Hindlimb muscle (tissue), 1 donor: ENCODE measurements at regions not wholly inside any gene's neighbourhood (a gene's known extent, or its start where the extent isn't known, plus 50 kb on each side); places are given as distances from the start of the nearest gene placed in this dataset.
"Not testable (repeated sequence)": the region's sequence is repeated elsewhere in the genome, so short reads cannot be mapped to it uniquely, and the experiment has no call there.

Experiments
- DNase-seq: peaks from one replicate; pipeline ENCODE4 v3.0.0-alpha.2; 2013

DNA sequence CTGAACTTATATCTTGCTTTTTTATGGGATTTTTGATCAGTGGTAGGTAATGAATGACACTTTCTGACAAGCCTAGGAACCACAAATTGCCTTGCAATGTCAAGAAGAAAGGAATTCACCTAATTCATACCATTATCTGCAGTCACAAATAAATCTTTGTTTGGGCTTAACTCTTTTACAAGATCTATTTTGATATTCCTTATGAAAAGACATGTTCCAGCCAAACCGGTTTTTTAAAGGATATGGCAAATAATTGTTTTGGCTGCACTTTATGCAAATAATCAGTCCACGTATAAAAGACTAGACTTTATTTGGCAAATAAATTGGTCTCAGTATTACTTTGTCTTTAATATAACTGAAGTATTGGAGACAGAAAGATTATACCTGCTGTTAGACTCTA is 771.7 kb upstream of the ADGRB3 start:
- no peak for DNase-seq

DNA sequence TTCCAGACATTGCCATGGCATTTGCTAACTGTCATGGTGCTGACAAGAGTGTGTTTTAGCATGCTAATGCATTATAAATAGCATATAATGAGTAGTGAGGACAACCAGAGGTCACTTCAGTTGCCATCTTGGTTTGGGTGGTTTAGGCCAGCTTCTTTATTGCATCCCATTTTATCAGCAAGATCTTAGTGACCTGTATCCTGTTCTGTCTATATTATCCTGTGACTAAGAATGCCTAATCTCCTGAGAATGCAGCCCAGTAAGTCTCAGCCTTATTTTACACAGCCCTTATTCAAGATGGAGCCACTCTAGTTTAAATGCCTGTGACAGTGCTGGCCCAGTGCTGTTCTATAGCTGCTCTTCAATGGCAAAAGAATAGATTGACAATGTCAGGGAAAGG is 781.0 kb upstream of the ADGRB3 start:
- no peak for DNase-seq

DNA sequence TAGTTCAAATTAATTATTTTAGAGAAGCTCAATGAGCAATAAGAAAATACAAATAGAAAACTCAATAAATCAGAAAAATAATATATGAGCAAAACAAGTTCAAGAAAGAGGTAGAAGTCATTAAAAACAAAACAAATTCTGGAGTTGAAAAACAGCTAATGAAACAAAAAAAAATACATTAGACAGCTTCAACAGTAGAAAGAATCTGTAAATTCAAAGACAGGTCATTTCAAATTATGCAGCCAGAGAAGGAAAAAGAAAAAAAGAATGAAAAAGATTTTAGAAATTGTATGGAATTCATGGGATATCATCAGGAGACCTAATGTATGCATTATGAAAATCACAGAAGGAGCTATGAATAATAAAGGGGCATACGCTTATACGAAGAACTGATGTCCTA is 795.3 kb upstream of the ADGRB3 start:
- no peak for DNase-seq

DNA sequence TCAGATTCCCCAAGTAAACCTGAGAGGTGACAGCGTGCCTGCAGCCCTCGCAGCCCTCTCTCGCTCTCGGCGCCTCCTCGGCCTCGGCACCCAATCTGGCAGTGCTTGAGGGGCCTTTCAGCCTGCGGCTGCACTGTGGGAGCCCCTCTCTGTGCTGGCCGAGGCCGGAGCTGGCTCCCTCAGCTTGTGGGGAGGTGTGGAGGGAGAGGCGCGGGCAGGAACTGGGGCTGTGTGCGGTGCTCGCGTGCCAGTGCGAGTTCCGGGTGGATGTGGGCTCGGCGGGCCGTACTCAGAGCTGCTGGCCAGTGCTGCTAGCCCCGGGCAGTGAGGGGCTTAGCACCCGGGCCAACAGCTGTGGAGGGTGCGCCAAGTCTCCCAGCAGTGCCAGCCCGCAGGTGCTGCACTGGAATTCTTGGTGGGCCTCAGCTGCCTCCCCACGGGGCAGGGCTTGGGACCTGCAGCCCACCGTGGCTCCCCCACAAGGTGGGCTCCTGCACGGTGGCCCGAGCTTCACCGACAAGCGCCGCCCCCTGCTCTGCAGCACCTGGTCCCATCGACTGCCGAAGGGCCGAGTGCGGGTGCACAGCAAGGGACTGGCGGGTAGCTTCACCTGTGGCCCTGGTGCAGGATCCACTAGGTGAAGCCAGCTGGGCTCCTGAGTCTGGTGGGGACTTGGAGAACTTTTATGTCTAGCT is 809.7 kb upstream of the ADGRB3 start:
- DNase-seq: no peak

DNA sequence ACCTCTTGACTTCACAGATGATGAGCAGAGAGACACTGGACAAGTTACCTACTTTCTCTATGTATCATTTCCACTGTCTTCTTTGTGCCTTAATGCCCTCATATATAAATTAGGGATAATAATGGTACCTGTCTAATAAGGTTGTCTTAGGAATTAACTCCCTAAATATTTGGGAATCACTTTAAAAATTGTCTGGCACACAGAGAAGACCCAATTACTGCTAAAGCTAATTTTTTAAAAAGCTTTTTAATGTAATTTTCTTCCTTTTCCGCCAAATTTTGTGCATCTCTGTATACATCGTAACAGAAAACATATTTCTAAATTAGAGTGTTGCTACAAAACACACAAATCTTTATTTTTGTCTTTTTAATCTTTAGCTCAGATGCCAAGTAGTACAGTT is 816.8 kb upstream of the ADGRB3 start:
- no peak for DNase-seq

DNA sequence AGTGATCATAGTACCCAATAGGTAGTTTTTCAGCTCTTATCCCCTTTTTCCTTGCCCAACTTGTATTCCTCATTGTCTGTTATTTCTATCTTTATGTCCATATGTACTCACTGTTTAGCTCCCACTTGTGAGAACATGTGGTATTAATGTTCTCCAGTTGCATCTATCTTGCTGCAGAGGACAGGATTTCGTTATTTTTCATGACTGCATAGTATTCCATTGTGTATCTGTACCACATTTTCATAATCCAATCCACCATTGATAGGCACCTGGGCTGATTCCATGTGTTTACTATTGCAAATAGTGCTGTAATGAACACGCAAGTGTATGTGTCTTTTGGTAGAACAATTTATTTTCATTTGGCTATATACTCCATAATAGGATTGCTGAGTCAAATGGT is 819.5 kb upstream of the ADGRB3 start:
- no peak for DNase-seq

DNA sequence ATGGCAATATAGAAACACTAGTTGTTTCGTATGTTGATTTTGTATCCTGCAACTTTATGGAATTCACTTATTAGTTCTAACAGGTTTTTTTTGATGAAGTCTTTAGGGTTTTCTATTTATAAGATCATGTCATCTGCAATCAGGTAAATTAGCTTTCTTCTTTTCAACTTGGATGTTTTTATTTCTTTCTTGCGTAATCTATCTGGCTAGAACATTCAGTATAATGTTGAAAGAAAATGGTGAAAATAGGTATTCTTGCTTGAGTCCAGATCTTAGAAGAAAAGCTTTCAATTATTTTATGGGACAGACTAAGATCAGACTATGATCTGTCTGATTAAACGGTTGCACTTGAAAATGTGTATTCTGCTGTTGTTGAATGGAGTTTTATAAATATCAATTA is 820.8 kb upstream of the ADGRB3 start:
- DNase-seq: no peak

DNA sequence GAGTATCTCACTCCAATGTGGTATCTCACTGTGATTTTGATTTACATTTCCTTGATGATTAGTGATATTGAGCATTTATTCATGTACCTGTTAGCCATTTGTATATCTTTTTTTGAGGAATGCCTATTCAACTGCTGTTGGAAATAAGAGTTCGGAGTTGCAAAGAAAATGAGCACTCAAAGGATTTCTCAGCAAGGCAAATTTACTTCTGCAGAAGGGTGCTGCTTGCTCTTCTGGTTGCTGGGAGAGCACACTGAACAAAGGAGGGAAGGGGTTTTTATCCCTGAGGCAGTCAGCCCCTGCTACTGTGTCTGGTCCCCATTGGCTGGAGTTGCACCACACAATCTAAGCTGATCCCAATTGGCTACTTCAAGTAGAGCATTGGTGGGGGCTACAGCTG is 822.4 kb upstream of the ADGRB3 start:
- no peak for DNase-seq

DNA sequence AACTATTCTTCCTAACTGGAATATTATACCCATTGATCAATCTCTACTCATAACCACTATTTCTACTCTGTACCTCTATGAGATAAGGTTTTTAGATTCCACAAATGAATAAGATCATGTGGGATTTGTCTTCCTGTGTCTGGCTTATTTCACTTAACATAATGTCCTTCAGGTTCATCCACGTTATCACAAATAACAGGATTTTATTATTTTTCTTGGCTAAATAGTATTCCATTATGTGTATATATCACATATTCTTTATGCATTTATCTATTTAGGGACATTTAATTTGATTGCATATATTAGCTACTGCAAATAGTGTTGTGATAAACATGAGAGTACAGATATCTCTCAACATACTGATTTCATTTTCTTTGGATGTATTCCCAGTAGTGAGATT is 823.0 kb upstream of the ADGRB3 start:
- DNase-seq: no peak

DNA sequence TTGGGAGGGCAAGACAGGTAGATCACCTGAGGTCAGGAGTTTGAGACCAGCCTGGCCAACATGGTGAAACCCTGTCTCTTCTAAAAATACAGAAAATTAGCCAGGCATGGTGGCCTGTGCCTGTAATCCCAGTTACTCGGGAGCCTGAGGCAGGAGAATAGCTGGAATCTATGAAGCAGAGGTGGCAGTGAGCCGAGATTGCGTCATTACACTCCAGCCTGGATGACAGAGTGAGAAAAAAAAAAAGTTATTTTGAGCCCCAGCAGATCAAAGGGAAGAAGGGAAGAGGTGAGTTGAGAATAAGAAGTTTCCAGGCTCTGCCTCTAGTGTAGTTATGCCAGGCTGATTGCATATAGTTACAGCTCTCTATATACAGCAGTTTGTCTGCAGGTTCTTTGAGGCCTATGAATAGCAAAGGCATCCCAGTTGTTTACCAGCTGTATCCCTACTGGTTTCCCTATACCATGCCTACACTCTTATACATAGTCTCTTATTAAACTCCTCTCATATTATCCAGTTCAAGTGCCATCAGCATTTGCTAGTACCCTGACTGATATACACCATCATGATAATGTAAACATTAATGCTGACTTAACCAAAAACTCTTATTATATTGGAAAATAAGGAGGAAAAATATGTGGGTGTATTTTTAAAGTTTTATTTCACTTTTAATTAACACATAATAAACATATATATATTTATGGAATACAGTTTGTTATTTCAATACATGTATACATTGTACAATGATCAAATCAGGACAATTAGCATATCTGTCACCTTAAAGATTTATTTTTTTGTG is 823.6 kb upstream of the ADGRB3 start:
- no peak for DNase-seq

DNA sequence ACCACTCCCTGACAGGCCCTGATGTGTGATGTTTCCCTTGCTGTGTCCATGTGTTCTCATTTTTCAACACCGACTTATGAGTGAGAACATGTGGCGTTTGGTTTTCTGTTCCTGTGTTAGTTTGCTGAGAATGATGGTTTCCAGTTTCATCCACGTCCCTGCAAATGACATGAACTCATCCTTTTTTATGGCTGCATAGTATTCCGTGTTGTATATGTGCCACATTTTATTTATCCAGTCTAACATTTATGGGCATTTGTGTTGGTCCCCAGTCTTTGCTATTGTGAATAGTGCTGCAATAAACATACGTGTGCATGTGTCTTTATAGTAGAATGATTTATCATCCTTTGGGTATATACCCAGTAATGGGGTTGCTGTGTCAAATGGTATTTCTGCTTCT is 830.3 kb upstream of the ADGRB3 start:
- not testable (repeated sequence) for DNase-seq

DNA sequence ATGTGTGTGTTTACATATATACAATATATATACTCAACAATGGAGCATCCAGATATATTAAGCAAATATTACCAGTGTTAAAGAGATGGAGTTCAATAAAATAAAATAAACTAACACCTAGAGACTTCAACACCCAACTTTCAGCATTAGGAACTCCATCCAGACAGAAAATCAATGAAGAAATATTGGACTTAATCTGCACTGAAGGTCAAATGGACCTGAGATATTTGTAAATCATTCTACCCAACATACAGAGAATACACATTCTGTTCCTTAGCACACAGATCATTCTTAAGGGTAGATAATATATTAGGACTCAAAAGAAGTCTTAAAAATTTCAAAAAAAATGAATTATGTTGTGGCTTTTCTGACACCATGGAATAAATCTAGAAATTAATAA is 832.3 kb upstream of the ADGRB3 start:
- no peak for DNase-seq

DNA sequence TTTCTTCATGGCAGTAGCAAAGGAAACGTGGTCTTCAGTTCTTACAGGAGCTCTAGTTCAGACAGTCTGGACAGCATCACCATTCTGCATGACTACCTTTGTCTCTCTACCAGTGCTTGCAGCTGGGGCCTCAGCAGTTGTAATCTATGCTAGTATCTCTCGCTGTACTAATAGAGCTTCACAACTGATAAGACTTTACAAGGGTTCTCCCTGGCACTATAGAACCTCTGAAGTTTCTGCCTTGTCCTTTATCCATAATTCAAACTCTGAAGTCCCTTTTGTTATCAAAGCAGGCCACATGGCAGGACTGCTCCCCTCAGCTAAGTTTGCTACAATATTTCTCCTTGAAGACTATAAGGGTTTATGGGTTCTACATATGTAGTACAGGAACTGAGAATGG is 842.1 kb upstream of the ADGRB3 start:
- DNase-seq: no peak

DNA sequence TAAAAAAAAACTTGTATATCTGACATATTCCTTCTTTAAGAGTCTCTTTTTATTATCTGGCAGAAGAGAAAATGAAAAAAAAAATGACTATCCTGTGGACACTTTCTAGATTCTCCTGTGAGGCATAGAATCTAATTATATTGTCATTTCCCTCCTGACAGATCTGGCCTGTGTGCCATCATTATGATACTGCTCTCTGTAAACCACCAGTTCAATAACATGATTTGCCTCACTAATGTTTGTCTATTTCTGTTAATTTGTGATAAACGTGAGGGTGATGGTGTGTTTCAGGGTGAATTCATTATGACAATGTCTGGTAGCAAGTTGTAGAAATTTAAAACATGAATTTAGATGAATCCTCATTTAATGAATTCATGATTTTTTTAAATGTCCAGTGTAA is 844.5 kb upstream of the ADGRB3 start:
- DNase-seq: no peak

DNA sequence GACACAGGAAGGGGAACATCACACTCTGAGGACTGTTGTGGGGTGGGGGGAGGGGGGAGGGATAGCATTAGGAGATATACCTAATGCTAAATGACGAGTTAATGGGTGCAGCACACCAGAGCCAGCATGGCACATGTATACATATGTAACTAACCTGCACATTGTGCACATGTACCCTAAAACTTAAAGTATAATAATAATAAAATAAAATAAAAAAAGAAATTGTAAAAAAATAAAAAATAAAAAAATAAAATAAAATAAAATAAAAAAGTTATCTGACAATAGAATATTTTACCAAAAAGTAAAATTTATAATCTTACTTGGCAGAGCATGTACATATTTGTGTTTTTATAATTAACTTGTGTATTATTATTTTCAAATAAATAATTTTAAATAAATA is 848.0 kb upstream of the ADGRB3 start:
- not testable (repeated sequence) for DNase-seq

DNA sequence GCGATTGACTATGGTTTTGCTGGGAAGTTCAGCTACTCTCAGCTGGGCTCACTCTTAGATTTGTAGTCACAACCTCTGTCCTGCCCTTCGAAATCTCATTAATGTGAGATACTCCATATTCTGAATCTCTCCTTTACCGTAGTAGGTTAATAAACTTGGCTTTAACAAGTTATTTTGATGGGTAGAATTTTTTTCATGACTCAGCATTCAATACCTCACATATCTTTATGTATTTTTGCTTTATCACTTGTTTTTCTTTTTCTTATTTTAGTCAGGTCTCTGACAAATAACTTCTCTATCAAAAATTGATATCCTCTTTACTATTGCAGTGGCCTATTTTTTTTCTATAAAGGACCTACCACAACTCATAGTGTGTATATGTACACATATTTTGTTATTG is 855.2 kb upstream of the ADGRB3 start:
- DNase-seq: no peak

DNA sequence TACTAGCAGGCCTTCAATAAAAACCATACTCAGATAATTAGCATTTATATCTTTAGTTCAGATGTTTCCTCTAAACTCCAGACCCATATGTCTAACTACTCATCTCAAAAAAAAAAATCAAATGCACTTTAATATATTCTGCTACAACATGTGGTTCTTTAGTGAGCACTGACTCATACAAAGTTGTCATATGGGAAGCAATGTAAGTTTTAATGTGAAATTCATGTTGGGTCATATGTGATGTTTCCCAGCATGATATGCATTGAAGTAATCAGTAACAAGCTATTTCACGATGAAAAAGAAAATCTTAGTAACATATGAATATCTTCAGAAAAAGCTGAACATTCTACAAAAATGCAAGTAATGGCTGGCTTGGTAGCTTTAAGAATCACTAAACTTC is 859.7 kb upstream of the ADGRB3 start:
- DNase-seq: no peak

DNA sequence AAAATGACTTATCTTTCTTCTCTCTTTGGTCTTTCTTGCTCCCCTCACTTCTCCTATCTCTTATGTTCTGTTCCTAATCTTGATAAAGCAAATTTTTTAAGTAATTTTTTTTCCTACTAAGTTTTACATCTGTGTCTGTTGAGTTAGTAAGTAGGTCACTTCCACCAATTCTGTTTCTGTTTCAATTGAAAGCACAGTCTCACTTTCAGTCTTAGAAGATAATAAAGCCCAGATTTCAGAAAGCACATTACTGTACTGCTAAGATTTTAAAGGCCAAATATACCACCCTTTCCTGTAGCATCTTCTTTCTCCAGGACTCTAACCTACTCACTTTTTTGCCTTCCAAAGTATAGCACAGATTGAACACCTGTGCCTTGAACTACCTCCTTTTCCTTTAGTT is 866.1 kb upstream of the ADGRB3 start:
- no peak for DNase-seq

DNA sequence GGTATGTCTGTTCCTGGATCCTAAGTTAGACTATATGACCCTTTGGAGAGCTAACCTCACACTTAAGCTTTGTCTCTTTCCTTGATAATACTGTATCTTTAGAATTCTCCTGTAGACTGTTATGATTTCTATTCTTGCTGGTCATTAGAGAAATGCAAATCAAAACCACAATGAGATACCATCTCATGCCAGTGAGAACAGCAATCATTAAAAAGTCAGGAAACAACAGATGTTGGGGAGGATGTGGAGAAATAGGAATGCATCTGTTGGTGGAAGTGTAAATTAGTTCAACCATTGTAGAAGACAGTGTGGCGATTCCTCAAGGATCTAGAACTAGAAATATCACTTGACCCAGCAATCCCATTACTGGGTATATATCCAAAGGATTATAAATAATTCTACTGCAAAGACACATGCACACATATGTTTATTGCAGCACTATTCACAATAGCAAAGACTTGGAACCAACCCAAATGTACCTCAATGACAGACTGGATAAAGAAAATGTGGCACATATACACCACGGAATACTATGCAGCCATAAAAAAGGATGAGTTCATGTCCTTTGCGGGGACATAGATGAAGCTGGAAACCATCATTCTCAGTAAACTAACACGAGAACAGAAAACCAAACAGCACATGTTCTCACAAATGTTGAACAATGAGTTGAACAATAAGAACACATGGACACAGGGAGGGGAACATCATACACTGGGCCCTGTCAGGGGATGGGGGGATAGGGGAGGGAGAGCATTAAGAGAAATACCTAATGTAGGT is 867.8 kb upstream of the ADGRB3 start:
- not testable (repeated sequence) for DNase-seq

DNA sequence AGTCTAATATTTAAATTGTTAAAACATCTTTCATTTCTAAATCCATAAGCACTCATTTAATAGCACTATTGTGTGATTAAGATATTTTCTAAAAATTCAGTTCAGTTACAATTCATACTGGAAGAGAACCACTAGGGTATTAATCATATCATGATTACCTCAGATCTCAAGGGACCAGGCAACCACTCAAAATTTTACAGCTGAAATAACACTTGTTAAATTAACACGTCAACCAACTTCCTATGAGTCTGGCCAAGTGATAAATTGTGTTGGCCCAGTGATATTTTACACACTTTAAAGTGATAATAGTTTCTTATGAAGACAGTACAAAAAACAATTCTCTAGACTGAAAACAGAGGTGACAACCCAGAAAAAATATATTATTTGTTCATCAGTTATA is 869.0 kb upstream of the ADGRB3 start:
- DNase-seq: no peak

DNA sequence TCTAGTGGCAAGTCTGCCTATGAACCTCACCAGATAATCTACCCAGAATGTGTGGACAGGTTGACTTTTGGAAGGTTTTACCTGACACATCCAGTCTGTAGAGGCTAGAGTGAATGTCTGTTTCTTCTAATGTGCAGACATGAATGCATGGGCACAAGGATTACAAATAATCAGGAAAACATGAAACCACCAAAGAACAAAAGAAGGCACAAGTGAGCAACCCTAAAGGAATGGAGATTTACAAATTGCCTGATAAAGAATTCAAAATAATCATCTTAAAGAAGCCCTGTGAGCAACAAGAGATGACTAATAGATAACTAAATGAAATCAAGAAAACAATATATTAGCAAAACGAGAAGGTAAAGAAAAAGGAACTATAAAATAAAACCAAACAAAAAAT is 876.1 kb upstream of the ADGRB3 start:
- DNase-seq: no peak

DNA sequence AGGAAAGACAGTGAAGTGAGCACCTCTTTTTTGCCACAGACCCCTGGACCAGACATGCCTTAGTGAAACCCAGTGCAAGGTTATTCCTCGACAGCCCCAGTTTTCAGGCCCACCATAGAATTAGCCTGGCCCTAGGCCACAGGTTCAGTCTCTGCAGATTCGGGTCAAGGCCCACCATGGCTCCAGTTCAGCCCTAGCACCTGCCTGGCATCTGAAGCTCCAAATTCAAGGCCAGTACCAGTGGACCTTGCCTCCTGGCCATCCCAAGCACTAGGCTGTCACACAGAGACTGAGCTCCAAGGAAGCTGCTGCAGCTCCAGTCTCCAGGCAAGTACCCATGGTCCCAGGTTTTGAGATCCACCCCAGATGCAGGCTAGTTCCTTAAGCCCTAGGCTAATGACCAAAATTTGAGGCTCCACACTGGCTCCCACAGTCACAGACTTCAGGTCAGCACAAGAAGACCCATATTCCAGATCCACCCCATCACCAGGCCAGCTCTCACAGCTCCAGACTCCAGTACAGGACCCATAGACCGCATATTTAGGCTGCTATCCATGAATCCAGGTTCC is 877.5 kb upstream of the ADGRB3 start:
- no peak for DNase-seq

DNA sequence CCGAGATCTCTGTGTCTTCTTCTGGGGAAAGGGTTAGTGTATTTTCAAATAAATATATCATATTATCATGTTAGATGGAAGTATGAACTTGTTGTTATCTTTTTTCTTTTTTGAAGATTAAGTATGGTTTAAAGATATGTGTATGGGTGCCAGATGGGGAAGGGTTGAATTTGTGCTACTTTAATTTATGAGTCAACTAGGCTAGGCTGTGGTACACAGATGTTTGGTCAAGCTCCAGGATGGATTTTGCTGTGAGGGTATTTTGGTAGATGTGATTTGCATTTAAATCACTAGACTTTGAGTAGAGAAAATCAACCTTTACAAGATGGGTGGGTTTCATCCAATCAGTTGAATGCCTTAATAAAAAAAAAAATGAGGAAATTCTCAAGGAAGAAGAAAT is 886.6 kb upstream of the ADGRB3 start:
- no peak for DNase-seq
